ENCODE measurements at regions not wholly inside any gene's neighbourhood (a gene's known extent, or its start where the extent isn't known, plus 50 kb on each side); places are given as distances from the start of the nearest gene placed in this dataset.
A peak's percentile ranks its signal among the peaks of the same experiment; 100 is the strongest.

- no peaks in the 10 kb centered on the region for H3K36me3 ChIP-seq (ENCODE audit: control insufficient read depth in 3 of 3, insufficient read depth in 2 of 3, low read depth in 1 of 3, low read length in 3 of 3)
- no peak overlapping the region for H3K27ac ChIP-seq (ENCODE audit: low read depth in 1 of 3, low read length in 2 of 3)
- no peaks in the 10 kb centered on the region for H3K4me1 ChIP-seq (ENCODE audit: control insufficient read depth in 3 of 3, insufficient read depth in 2 of 3, low read depth in 1 of 3, low read length in 2 of 3)
- no peak overlapping the region for H3K4me3 ChIP-seq (ENCODE audit: low read depth in 1 of 3, low read length in 3 of 3)
- FAIRE-seq (no peak), DNase-seq (no peak)
- H3K9me3 ChIP-seq (ENCODE audit: control insufficient read depth in 2 of 2, insufficient read depth in 1 of 2, low read depth in 1 of 2, low read length in 1 of 2), result no peaks in the 10 kb centered on the region
- WGBS, 3 donors, result 82 to 93% (median 87%) methylated on average over 6 of the region's 6 CpGs
- no peaks in the 10 kb centered on the region for H3K27me3 ChIP-seq (ENCODE audit: control insufficient read depth in 3 of 3, insufficient read depth in 3 of 3, low read length in 3 of 3)
Measured at GRCh38 chr2:145265244-145265643, 745.3 kb upstream of the ZEB2 start.

- no peaks in the 10 kb centered on the region for H3K9me3 ChIP-seq (ENCODE audit: control insufficient read depth in 2 of 2, insufficient read depth in 1 of 2, low read depth in 1 of 2, low read length in 1 of 2)
- DNase-seq, result no peak
- H3K4me3 ChIP-seq (ENCODE audit: low read depth in 1 of 3, low read length in 3 of 3), result no peak overlapping the region
- 94 to 98% (median 94%) methylated on average over 2 of the region's 2 CpGs for WGBS, 3 donors
- H3K27me3 ChIP-seq (ENCODE audit: control insufficient read depth in 3 of 3, insufficient read depth in 3 of 3, low read length in 3 of 3), result no peaks in the 10 kb centered on the region
- H3K27ac ChIP-seq (ENCODE audit: low read depth in 1 of 3, low read length in 2 of 3), result no peak overlapping the region
- H3K4me1 ChIP-seq (ENCODE audit: control insufficient read depth in 3 of 3, insufficient read depth in 2 of 3, low read depth in 1 of 3, low read length in 2 of 3), result no peaks in the 10 kb centered on the region
- FAIRE-seq, result no peak
- no peaks in the 10 kb centered on the region for H3K36me3 ChIP-seq (ENCODE audit: control insufficient read depth in 3 of 3, insufficient read depth in 2 of 3, low read depth in 1 of 3, low read length in 3 of 3)
Measured at GRCh38 chr2:145260674-145261073, 740.8 kb upstream of the ZEB2 start.

- H3K9me3 ChIP-seq (ENCODE audit: control insufficient read depth in 2 of 2, insufficient read depth in 1 of 2, low read depth in 1 of 2, low read length in 1 of 2), result no peaks in the 10 kb centered on the region
- no peaks in the 10 kb centered on the region for H3K27me3 ChIP-seq (ENCODE audit: control insufficient read depth in 3 of 3, insufficient read depth in 3 of 3, low read length in 3 of 3)
- DNase-seq (no peak), FAIRE-seq (no peak)
- H3K4me3 ChIP-seq (ENCODE audit: low read depth in 1 of 3, low read length in 3 of 3), result no peak overlapping the region
- H3K4me1 ChIP-seq (ENCODE audit: control insufficient read depth in 3 of 3, insufficient read depth in 2 of 3, low read depth in 1 of 3, low read length in 2 of 3), result no peaks in the 10 kb centered on the region
- no peak overlapping the region for H3K27ac ChIP-seq (ENCODE audit: low read depth in 1 of 3, low read length in 2 of 3)
- H3K36me3 ChIP-seq (ENCODE audit: control insufficient read depth in 3 of 3, insufficient read depth in 2 of 3, low read depth in 1 of 3, low read length in 3 of 3), result no peaks in the 10 kb centered on the region
Measured at GRCh38 chr2:145260081-145260480, 740.2 kb upstream of the ZEB2 start.

GRCh38 chr2:145258903-145259579 is 739.1 kb upstream of the ZEB2 start:
- DNase-seq, result no peak
- WGBS, 3 donors, result 71 to 78% (median 73%) methylated on average over 5 of the region's 5 CpGs

GRCh38 chr2:145257931-145258330 is 738.0 kb upstream of the ZEB2 start:
- FAIRE-seq (no peak), DNase-seq (no peak)
- Histone ChIP-seq H3K9me3 (ENCODE audit: control insufficient read depth in 2 of 2, insufficient read depth in 1 of 2, low read depth in 1 of 2, low read length in 1 of 2) (no peaks in the 10 kb centered on the region), H3K27me3 (ENCODE audit: control insufficient read depth in 3 of 3, insufficient read depth in 3 of 3, low read length in 3 of 3) (no peaks in the 10 kb centered on the region), H3K36me3 (ENCODE audit: control insufficient read depth in 3 of 3, insufficient read depth in 2 of 3, low read depth in 1 of 3, low read length in 3 of 3) (no peaks in the 10 kb centered on the region), H3K27ac (ENCODE audit: low read depth in 1 of 3, low read length in 2 of 3) (no peak overlapping the region), H3K4me3 (ENCODE audit: low read depth in 1 of 3, low read length in 3 of 3) (no peak overlapping the region), H3K4me1 (ENCODE audit: control insufficient read depth in 3 of 3, insufficient read depth in 2 of 3, low read depth in 1 of 3, low read length in 2 of 3) (no peaks in the 10 kb centered on the region)

More at GRCh38 chr2:145258903-145259579, 739.1 kb upstream of the ZEB2 start:
- no peak overlapping the region for H3K4me3 ChIP-seq (ENCODE audit: low read depth in 1 of 3, low read length in 3 of 3)
- no peak overlapping the region for H3K27ac ChIP-seq (ENCODE audit: low read depth in 1 of 3, low read length in 2 of 3)
- H3K9me3 ChIP-seq (ENCODE audit: control insufficient read depth in 2 of 2, insufficient read depth in 1 of 2, low read depth in 1 of 2, low read length in 1 of 2), result no peaks in the 10 kb centered on the region
- FAIRE-seq, result no peak
- H3K27me3 ChIP-seq (ENCODE audit: control insufficient read depth in 3 of 3, insufficient read depth in 3 of 3, low read length in 3 of 3), result no peaks in the 10 kb centered on the region
- H3K36me3 ChIP-seq (ENCODE audit: control insufficient read depth in 3 of 3, insufficient read depth in 2 of 3, low read depth in 1 of 3, low read length in 3 of 3), result no peaks in the 10 kb centered on the region
- no peaks in the 10 kb centered on the region for H3K4me1 ChIP-seq (ENCODE audit: control insufficient read depth in 3 of 3, insufficient read depth in 2 of 3, low read depth in 1 of 3, low read length in 2 of 3)

GRCh38 chr2:145256551-145256950 is 736.6 kb upstream of the ZEB2 start:
- H3K27ac ChIP-seq (ENCODE audit: low read depth in 1 of 3, low read length in 2 of 3), result no peak overlapping the region
- no peaks in the 10 kb centered on the region for H3K27me3 ChIP-seq (ENCODE audit: control insufficient read depth in 3 of 3, insufficient read depth in 3 of 3, low read length in 3 of 3)
- DNase-seq (no peak), FAIRE-seq (no peak)
- WGBS, 3 donors, result 22 to 41% (median 39%) methylated on average over 1 of the region's 1 CpG
- no peaks in the 10 kb centered on the region for H3K36me3 ChIP-seq (ENCODE audit: control insufficient read depth in 3 of 3, insufficient read depth in 2 of 3, low read depth in 1 of 3, low read length in 3 of 3)
- H3K9me3 ChIP-seq (ENCODE audit: control insufficient read depth in 2 of 2, insufficient read depth in 1 of 2, low read depth in 1 of 2, low read length in 1 of 2), result no peaks in the 10 kb centered on the region
- H3K4me1 ChIP-seq (ENCODE audit: control insufficient read depth in 3 of 3, insufficient read depth in 2 of 3, low read depth in 1 of 3, low read length in 2 of 3), result no peaks in the 10 kb centered on the region
- H3K4me3 ChIP-seq (ENCODE audit: low read depth in 1 of 3, low read length in 3 of 3), result no peak overlapping the region

- WGBS, 3 donors, result 82 to 95% (median 88%) methylated on average over 2 of the region's 2 CpGs
- FAIRE-seq (no peak), DNase-seq (no peak)
- no peaks in the 10 kb centered on the region for H3K27me3 ChIP-seq (ENCODE audit: control insufficient read depth in 3 of 3, insufficient read depth in 3 of 3, low read length in 3 of 3)
- H3K36me3 ChIP-seq (ENCODE audit: control insufficient read depth in 3 of 3, insufficient read depth in 2 of 3, low read depth in 1 of 3, low read length in 3 of 3), result no peaks in the 10 kb centered on the region
- H3K4me3 ChIP-seq (ENCODE audit: low read depth in 1 of 3, low read length in 3 of 3), result no peak overlapping the region
- no peaks in the 10 kb centered on the region for H3K4me1 ChIP-seq (ENCODE audit: control insufficient read depth in 3 of 3, insufficient read depth in 2 of 3, low read depth in 1 of 3, low read length in 2 of 3)
- H3K9me3 ChIP-seq (ENCODE audit: control insufficient read depth in 2 of 2, insufficient read depth in 1 of 2, low read depth in 1 of 2, low read length in 1 of 2), result no peaks in the 10 kb centered on the region
- no peak overlapping the region for H3K27ac ChIP-seq (ENCODE audit: low read depth in 1 of 3, low read length in 2 of 3)
Measured at GRCh38 chr2:145254291-145254690, 734.4 kb upstream of the ZEB2 start.

- no peak for FAIRE-seq
- WGBS, 3 donors, result 17 to 69% (median 18%) methylated on average over 1 of the region's 1 CpG
Measured at GRCh38 chr2:145253492-145253891, 733.6 kb upstream of the ZEB2 start.

GRCh38 chr2:145245268-145245870 is 725.5 kb upstream of the ZEB2 start:
- DNase-seq, result no peak
- 51 to 77% (median 66%) methylated on average over 4 of the region's 4 CpGs for whole genome bisulfite sequencing, 3 donors
- no peak for FAIRE-seq
- no peaks in the 10 kb centered on the region for H3K9me3 ChIP-seq (ENCODE audit: control insufficient read depth in 2 of 2, insufficient read depth in 1 of 2, low read depth in 1 of 2, low read length in 1 of 2)
- no peaks in the 10 kb centered on the region for H3K36me3 ChIP-seq (ENCODE audit: control insufficient read depth in 3 of 3, insufficient read depth in 2 of 3, low read depth in 1 of 3, low read length in 3 of 3)
- H3K27me3 ChIP-seq (ENCODE audit: control insufficient read depth in 3 of 3, insufficient read depth in 3 of 3, low read length in 3 of 3), result no peaks in the 10 kb centered on the region
- no peak overlapping the region for H3K27ac ChIP-seq (ENCODE audit: low read depth in 1 of 3, low read length in 2 of 3)
- no peaks in the 10 kb centered on the region for H3K4me1 ChIP-seq (ENCODE audit: control insufficient read depth in 3 of 3, insufficient read depth in 2 of 3, low read depth in 1 of 3, low read length in 2 of 3)
- no peak overlapping the region for H3K4me3 ChIP-seq (ENCODE audit: low read depth in 1 of 3, low read length in 3 of 3)

More at GRCh38 chr2:145253492-145253891, 733.6 kb upstream of the ZEB2 start:
- no peaks in the 10 kb centered on the region for H3K27me3 ChIP-seq (ENCODE audit: control insufficient read depth in 3 of 3, insufficient read depth in 3 of 3, low read length in 3 of 3)
- no peaks in the 10 kb centered on the region for H3K4me1 ChIP-seq (ENCODE audit: control insufficient read depth in 3 of 3, insufficient read depth in 2 of 3, low read depth in 1 of 3, low read length in 2 of 3)
- no peaks in the 10 kb centered on the region for H3K9me3 ChIP-seq (ENCODE audit: control insufficient read depth in 2 of 2, insufficient read depth in 1 of 2, low read depth in 1 of 2, low read length in 1 of 2)
- H3K36me3 ChIP-seq (ENCODE audit: control insufficient read depth in 3 of 3, insufficient read depth in 2 of 3, low read depth in 1 of 3, low read length in 3 of 3), result no peaks in the 10 kb centered on the region
- peak; percentile 1 to 23 for DNase-seq
- no peak overlapping the region for H3K4me3 ChIP-seq (ENCODE audit: low read depth in 1 of 3, low read length in 3 of 3)
- H3K27ac ChIP-seq (ENCODE audit: low read depth in 1 of 3, low read length in 2 of 3), result no peak overlapping the region
